Astrocyte of the spinal cord (primary cell): ENCODE measurements at regions not wholly inside any gene's neighbourhood (a gene's known extent, or its start where the extent isn't known, plus 50 kb on each side); places are given as distances from the start of the nearest gene placed in this dataset.

Experiments
- DNase-seq: peaks from one replicate; pipeline ENCODE4 v3.0.0; 2011; ENCODE audit warnings: low read depth, low spot score
- H3K4me3 ChIP-seq: 2 replicates; pipeline ENCODE4 v1.5.1; 2011; ENCODE audit warnings: low read depth, mild to moderate bottlenecking, low read length, moderate library complexity
- in situ Hi-C: cut with HindIII; loops from 2 replicates; pipeline ENCODE4 v1.10.0; 2017; ENCODE audit warnings: low sequenced_read_pairs
- TF ChIP-seq, protein P1 (sequence below): IDR thresholded peaks from 2 replicates; pipeline ENCODE4 v1.5.1; 2012; ENCODE audit warnings: low read depth, mild to moderate bottlenecking, low read length, inconsistent platforms

DNA sequence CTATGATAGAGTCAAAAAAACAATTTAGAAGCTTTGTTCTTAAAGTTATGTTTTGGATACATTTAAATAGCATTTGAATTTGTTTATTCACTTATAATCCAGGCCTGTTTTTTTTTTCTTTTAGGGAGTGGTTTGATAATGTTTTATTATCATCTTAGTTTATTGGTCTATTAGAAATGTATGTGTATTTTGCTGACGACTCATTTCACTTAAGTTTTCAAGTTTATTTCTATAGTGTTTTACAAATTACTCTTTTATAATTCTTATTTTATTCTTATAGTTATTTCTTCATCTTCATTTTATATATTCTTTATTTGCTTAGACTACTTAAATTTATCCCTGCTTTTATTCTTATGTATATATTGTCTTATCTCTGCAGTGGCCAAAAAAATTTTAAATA, 804.5 kb downstream of the NR4A2 start:
- TF ChIP-seq, protein P1, sequence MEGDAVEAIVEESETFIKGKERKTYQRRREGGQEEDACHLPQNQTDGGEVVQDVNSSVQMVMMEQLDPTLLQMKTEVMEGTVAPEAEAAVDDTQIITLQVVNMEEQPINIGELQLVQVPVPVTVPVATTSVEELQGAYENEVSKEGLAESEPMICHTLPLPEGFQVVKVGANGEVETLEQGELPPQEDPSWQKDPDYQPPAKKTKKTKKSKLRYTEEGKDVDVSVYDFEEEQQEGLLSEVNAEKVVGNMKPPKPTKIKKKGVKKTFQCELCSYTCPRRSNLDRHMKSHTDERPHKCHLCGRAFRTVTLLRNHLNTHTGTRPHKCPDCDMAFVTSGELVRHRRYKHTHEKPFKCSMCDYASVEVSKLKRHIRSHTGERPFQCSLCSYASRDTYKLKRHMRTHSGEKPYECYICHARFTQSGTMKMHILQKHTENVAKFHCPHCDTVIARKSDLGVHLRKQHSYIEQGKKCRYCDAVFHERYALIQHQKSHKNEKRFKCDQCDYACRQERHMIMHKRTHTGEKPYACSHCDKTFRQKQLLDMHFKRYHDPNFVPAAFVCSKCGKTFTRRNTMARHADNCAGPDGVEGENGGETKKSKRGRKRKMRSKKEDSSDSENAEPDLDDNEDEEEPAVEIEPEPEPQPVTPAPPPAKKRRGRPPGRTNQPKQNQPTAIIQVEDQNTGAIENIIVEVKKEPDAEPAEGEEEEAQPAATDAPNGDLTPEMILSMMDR, result no peak
- no peak overlapping the region for H3K4me3 ChIP-seq
- DNase-seq, result no peak
- in situ Hi-C loops, result no loop called here

DNA sequence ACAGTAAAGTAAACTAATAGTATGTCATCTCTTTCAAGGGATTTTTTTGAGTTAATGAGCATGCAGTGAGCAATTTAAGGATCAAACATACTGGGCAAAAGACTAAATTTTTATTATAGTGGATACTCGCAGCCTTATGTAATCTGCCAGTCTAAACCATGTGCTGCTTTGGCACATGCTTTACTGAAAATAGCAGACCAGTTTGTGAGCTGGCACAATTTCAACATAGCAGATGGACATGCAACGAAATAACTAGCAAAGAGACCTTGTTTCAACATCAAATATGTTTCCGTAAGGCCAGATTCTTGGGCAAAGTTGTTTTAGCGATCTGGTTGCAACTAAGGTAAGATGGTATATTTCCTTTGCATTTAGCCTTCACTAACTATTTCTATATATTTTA, 807.3 kb downstream of the NR4A2 start:
- H3K4me3 ChIP-seq, result no peak overlapping the region

DNA sequence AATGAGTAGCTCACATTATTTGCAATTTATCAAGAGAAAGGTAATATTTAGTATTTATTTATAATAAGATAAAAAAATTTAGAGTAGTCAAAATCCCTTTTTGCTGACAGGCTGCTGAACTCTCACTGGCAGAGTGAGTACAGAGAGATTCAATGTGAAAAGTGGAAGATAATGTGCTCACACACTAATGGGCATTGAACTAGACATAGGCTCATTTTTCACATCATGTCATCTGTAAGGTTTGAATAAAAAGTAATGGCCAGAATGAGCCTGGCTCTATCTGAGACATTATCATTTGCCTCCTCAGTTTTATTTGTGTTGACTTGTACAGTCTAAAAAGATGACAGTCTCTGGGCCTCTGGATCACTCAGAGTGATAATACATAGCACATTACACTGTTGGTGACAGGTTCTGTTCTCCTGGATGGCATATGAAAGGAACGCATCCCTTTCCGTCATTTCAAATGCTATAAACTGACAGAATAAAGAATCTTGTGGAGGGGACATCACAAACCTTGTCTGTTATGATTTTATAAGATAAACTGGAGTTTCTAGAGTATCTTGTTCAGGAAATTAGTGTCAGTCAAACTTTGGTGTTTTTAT, 812.9 kb downstream of the NR4A2 start:
- no peak overlapping the region for H3K4me3 ChIP-seq
- TF ChIP-seq, protein P1, result no peak
- in situ Hi-C loops, result no loop called here
- DNase-seq, result no peak

More for the DNA sequence above, 807.3 kb downstream of the NR4A2 start:
- in situ Hi-C loops, result no loop called here
- no peak for DNase-seq
- TF ChIP-seq, protein P1, result no peak

DNA sequence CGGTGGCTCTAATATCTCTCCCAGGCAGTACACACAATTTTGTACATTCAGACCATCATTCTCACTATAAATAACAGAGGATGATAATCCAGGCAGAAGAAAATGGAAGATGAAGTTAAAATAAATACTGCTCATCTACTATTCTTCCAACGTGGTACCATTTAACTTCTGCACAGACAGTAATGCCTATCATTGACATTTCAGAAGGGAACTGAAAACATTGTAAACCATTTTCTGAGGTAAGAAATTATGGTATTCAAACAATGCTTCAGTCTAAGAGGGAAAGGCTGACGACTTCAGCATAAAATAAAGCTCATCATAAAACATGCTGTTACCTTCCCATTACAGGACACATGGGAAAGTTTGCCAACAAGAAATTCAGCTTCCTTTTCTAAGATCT, 814.4 kb downstream of the NR4A2 start:
- in situ Hi-C loops, result no loop called here
- TF ChIP-seq, protein P1, result no peak
- no peak for DNase-seq
- H3K4me3 ChIP-seq, result no peak overlapping the region

DNA sequence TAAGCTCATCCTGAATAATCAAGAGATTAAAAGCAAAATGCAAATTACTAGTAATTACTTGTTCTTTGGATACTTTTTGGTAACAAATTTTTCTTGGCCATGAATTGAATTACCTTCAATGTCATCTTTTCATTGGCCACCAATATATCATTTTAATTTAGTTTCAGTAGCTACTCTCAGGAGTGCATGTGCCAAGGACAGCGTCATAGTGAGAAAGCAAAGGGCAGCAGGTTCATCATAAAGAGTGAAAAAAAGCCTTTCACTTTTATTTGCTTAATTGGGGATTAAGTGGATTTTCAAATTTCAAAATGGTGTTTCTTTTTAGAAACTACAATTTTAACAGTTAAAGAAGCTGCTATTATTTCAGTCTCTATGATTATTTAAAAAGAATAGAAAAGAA, 815.2 kb downstream of the NR4A2 start:
- no peak for DNase-seq
- TF ChIP-seq, protein P1, result no peak
- in situ Hi-C loops, result no loop called here
- no peak overlapping the region for H3K4me3 ChIP-seq

DNA sequence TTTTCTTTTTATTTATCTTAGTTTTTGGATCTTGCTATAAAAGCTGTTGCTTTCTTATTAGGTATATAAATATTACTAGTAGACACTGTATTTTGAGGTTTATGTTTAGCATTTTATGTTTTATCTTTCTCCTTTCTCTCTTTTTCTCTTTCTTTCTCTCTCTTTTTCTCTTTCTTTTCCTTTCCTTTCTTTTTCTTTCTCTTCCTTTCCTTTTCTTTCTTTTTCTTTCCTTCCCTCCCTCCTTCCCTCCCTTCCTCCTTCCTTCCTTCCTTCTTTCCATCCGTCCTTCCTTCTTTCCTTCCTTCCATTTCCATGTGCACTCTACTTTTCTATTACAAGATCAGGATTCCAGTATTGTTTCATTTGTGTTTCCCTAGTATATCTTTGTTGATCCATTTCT, 814.8 kb downstream of the KCNJ3 start:
- in situ Hi-C loops, result no loop called here
- no peak overlapping the region for H3K4me3 ChIP-seq
- no peak for DNase-seq
- TF ChIP-seq, protein P1, result no peak

DNA sequence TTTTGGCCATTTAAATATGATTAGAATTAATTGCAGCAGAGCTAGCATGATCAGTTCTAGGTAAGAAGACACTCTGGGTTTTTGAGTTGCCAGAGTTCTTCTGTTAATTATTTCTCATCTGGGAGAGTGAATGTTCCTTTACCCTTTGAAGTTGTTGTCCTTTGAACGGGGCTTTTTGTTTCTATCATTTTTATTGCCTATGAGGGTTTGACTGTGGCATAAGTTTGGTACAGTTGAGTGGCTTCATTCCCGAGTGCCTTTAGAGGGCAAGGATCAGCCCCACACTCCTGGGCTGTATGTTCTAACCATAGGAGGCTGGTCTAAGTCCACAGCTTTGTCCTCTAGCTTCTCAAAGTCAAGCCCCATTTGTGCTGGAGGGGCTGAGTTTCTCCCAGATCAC, 804.3 kb downstream of the KCNJ3 start:
- in situ Hi-C loops, result no loop called here

More for the DNA sequence above, 804.3 kb downstream of the KCNJ3 start:
- no peak for DNase-seq
- TF ChIP-seq, protein P1, result no peak
- H3K4me3 ChIP-seq, result no peak overlapping the region
